ENCODE measurements at regions not wholly inside any gene's neighbourhood (a gene's known extent, or its start where the extent isn't known, plus 50 kb on each side); places are given as distances from the start of the nearest gene placed in this dataset.

- Histone ChIP-seq H3K27me3 (replicated peaks; ENCODE audit: control insufficient read depth, insufficient read depth, low read length) (no peaks in the 10 kb centered on the region; the same call in 1 of the 2 replicates), H3K4me3 (replicated peaks; ENCODE audit: low read depth, low read length) (no peak overlapping the region), H3K36me3 (ENCODE audit: control insufficient read depth, insufficient read depth, low read length) (no peaks in the 10 kb centered on the region)
- TF ChIP-seq, protein P1, sequence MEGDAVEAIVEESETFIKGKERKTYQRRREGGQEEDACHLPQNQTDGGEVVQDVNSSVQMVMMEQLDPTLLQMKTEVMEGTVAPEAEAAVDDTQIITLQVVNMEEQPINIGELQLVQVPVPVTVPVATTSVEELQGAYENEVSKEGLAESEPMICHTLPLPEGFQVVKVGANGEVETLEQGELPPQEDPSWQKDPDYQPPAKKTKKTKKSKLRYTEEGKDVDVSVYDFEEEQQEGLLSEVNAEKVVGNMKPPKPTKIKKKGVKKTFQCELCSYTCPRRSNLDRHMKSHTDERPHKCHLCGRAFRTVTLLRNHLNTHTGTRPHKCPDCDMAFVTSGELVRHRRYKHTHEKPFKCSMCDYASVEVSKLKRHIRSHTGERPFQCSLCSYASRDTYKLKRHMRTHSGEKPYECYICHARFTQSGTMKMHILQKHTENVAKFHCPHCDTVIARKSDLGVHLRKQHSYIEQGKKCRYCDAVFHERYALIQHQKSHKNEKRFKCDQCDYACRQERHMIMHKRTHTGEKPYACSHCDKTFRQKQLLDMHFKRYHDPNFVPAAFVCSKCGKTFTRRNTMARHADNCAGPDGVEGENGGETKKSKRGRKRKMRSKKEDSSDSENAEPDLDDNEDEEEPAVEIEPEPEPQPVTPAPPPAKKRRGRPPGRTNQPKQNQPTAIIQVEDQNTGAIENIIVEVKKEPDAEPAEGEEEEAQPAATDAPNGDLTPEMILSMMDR (IDR thresholded peaks at IDR 0.05; ENCODE audit: insufficient read depth, low read length, poor library complexity, severe bottlenecking) = no peak
- no peak for DNase-seq (ENCODE audit: extremely low read depth, insufficient read length)
Measured at GRCh38 chr14:100664231-100664630, 62.5 kb upstream of the DLK1 start.

DNA sequence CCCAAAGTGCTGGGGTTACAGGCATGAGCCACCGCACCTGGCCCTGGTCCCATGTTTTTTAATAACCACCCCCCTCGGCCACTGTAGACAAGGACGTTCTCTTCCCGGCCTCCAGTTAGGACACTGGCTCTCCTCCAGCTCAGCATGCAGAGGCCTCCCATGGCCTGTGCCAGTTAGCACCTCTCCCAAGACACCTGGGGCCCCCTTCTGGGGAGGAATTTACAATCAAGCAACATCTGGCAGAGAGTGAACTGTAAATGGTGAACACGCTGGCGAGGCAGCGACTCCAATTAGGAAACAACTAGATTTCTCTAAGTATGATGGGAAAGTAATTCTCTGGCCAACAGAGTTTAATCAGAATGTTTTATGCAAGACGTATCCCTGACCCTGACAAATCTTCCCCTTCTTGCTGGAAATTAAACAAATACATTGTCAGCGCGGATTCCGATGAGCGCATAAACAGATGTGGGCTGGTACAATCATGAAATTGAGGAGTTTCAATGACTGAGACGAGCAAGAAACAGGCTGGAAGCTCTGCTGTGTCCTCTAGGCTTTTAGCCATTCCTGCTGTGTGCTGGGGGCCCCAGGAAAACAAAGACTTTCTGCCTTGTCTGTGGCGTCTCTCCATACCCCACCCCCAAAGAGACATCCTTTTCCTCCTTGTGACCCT is 61.7 kb upstream of the DLK1 start:
- Histone ChIP-seq H3K36me3 (ENCODE audit: control insufficient read depth, insufficient read depth, low read length) (no peaks in the 10 kb centered on the region), H3K27me3 (replicated peaks; ENCODE audit: control insufficient read depth, insufficient read depth, low read length) (no peaks in the 10 kb centered on the region; the same call in 1 of the 2 replicates), H3K4me3 (replicated peaks; ENCODE audit: low read depth, low read length) (no peak overlapping the region)
- DNase-seq (ENCODE audit: extremely low read depth, insufficient read length) = no peak
- TF ChIP-seq, protein P1 (IDR thresholded peaks at IDR 0.05; ENCODE audit: insufficient read depth, low read length, poor library complexity, severe bottlenecking) = no peak

- Histone ChIP-seq H3K27me3 (replicated peaks; ENCODE audit: control insufficient read depth, insufficient read depth, low read length) (no peaks in the 10 kb centered on the region; the same call in 1 of the 2 replicates), H3K4me3 (replicated peaks; ENCODE audit: low read depth, low read length) (no peak overlapping the region), H3K36me3 (ENCODE audit: control insufficient read depth, insufficient read depth, low read length) (no peaks in the 10 kb centered on the region)
- TF ChIP-seq, protein P1 (IDR thresholded peaks at IDR 0.05; ENCODE audit: insufficient read depth, low read length, poor library complexity, severe bottlenecking) = no peak
- no peak for DNase-seq (ENCODE audit: extremely low read depth, insufficient read length)
Measured at GRCh38 chr14:100665511-100666032, 61.1 kb upstream of the DLK1 start.

DNA sequence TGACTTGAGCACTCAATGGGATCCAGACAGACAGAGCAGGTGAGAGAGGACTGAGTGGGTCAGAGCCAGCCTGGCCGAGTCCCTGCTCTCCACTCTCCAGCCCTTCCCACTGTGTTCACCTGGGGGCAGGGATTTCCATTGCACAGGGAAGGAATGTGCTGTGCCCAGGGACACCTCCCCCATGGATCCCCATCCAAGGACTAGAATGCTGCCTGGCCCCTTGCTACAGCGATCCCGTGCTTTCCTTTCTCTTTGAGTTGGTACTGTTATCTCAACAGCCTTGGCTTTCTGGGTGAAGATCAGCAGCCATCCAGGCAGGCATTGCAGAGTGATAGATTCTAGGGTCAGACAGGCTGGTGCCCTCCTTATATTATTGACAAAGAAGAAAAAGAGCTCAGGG is 60.3 kb upstream of the DLK1 start:
- H3K36me3 ChIP-seq (ENCODE audit: control insufficient read depth, insufficient read depth, low read length) = no peaks in the 10 kb centered on the region
- no peak for DNase-seq (ENCODE audit: extremely low read depth, insufficient read length)
- no peak overlapping the region for H3K4me3 ChIP-seq (replicated peaks; ENCODE audit: low read depth, low read length)
- TF ChIP-seq, protein P1 (IDR thresholded peaks at IDR 0.05; ENCODE audit: insufficient read depth, low read length, poor library complexity, severe bottlenecking) = no peak
- H3K27me3 ChIP-seq (replicated peaks; ENCODE audit: control insufficient read depth, insufficient read depth, low read length) = peaks cover under 1% of the 10 kb centered on the region; the same call in 1 of the 2 replicates

- Histone ChIP-seq H3K4me3 (replicated peaks; ENCODE audit: low read depth, low read length) (no peak overlapping the region), H3K27me3 (replicated peaks; ENCODE audit: control insufficient read depth, insufficient read depth, low read length) (peaks cover 2% of the 10 kb centered on the region; the same call in 1 of the 2 replicates), H3K36me3 (ENCODE audit: control insufficient read depth, insufficient read depth, low read length) (no peaks in the 10 kb centered on the region)
- no peak for DNase-seq (ENCODE audit: extremely low read depth, insufficient read length)
- TF ChIP-seq, protein P1 (IDR thresholded peaks at IDR 0.05; ENCODE audit: insufficient read depth, low read length, poor library complexity, severe bottlenecking) = no peak
Measured at GRCh38 chr14:100666851-100667250, 59.8 kb upstream of the DLK1 start.
